Fibroblast of lung (primary cell): ENCODE measurements at regions not wholly inside any gene's neighbourhood (a gene's known extent, or its start where the extent isn't known, plus 50 kb on each side); places are given as distances from the start of the nearest gene placed in this dataset.

Source experiments
- DNase-seq, 2 donors: peaks; one replicate each; pipeline versions ENCODE4 v3.0.0 to v3.0.0-alpha.2; 2010; ENCODE audit warnings: low read depth in 2 of 2
- H2AFZ ChIP-seq: 2 replicates; pipeline ENCODE4 v1.5.1; 2012; ENCODE audit warnings: low read length, control low read depth, inconsistent platforms
- H3K27ac ChIP-seq: 2 replicates; pipeline ENCODE4 v1.5.1; 2011; ENCODE audit warnings: low read length, control low read depth; ENCODE audit not compliant: insufficient read depth
- H3K27me3 ChIP-seq: 2 replicates; pipeline ENCODE4 v1.5.1; 2011; ENCODE audit warnings: mild to moderate bottlenecking, low read length; ENCODE audit not compliant: control insufficient read depth, insufficient read depth
- H3K36me3 ChIP-seq: 2 replicates; pipeline ENCODE4 v1.5.1; 2011; ENCODE audit warnings: low read length; ENCODE audit not compliant: control insufficient read depth, insufficient read depth
- H3K4me1 ChIP-seq: 2 replicates; pipeline ENCODE4 v1.5.1; 2011; ENCODE audit warnings: low read length; ENCODE audit not compliant: control insufficient read depth, insufficient read depth; ENCODE audit errors: extremely low read depth
- H3K4me2 ChIP-seq: 2 replicates; pipeline ENCODE4 v1.5.1; 2011; ENCODE audit warnings: low read length, control low read depth; ENCODE audit not compliant: insufficient read depth; ENCODE audit errors: extremely low read depth
- H3K4me3 ChIP-seq, 4 experiments: fragments of 200-600 bp in 1 of 4; sonication (generic) in 1 of 4; replicated peaks in 1 of 4; 2 replicates each; pipeline ENCODE4 v1.5.1; 2011 to 2016; ENCODE audit warnings: low read length in 4 of 4, low read depth in 3 of 4, mild to moderate bottlenecking in 3 of 4, control low read depth in 2 of 4, inconsistent platforms in 1 of 4, mixed read lengths in 1 of 4; ENCODE audit not compliant: insufficient read depth in 1 of 4; ENCODE audit errors: control extremely low read depth in 1 of 4
- H3K79me2 ChIP-seq: 2 replicates; pipeline ENCODE4 v1.5.1; 2012; ENCODE audit warnings: mild to moderate bottlenecking, low read length, inconsistent platforms; ENCODE audit not compliant: control insufficient read depth, insufficient read depth
- H3K9ac ChIP-seq: 2 replicates; pipeline ENCODE4 v1.5.1; 2011; ENCODE audit warnings: mild to moderate bottlenecking, low read length, control low read depth; ENCODE audit not compliant: insufficient read depth
- H3K9me3 ChIP-seq: 2 replicates; pipeline ENCODE4 v1.5.1; 2012; ENCODE audit warnings: low read depth, low read length; ENCODE audit not compliant: control insufficient read depth, insufficient read depth
- H4K20me1 ChIP-seq: 2 replicates; pipeline ENCODE4 v1.5.1; 2011; ENCODE audit warnings: low read length; ENCODE audit not compliant: control insufficient read depth, insufficient read depth; ENCODE audit errors: extremely low read depth
- CTCF ChIP-seq, 2 donors: IDR thresholded peaks in 1 of 2; conservative IDR thresholded peaks in 1 of 2; 1 replicate in 1 of 2; 2 replicates in 1 of 2; pipeline ENCODE4 v1.5.1; 2011 to 2012; ENCODE audit warnings: low read length in 2 of 2, control low read depth in 1 of 2, inconsistent platforms in 1 of 2, low read depth in 1 of 2, mild to moderate bottlenecking in 1 of 2
- EZH2 ChIP-seq: IDR thresholded peaks from 2 replicates; pipeline ENCODE4 v1.5.1; 2012; ENCODE audit warnings: low read length, control low read depth, mild to moderate bottlenecking; ENCODE audit errors: missing control alignments

- Histone ChIP-seq H4K20me1 (no peaks in the 10 kb centered on the region), H3K27ac (no peak overlapping the region), H3K4me2 (no peak overlapping the region), H3K9me3 (no peaks in the 10 kb centered on the region), H3K79me2 (no peaks in the 10 kb centered on the region), H2AFZ (no peak overlapping the region), H3K4me3 (no peak overlapping the region), H3K27me3 (no peaks in the 10 kb centered on the region), H3K9ac (no peak overlapping the region), H3K4me1 (no peaks in the 10 kb centered on the region), H3K36me3 (no peaks in the 10 kb centered on the region)
- DNase-seq = no peak
- TF ChIP-seq EZH2 (no peak), CTCF (conservative IDR thresholded peaks at IDR 0.05 in 1 of 2, IDR thresholded peaks at IDR 0.05 in 1 of 2; ENCODE audit: low read depth in 1 of 2, low read length in 2 of 2) (no peak)
These were observed 119.3 kb upstream of the BACE2 start for GRCh38 chr21:41048623-41049022.

- Histone ChIP-seq H3K79me2 (no peaks in the 10 kb centered on the region), H2AFZ (no peak overlapping the region), H3K4me2 (no peak overlapping the region), H4K20me1 (no peaks in the 10 kb centered on the region), H3K4me1 (no peaks in the 10 kb centered on the region), H3K27me3 (no peaks in the 10 kb centered on the region), H3K9ac (no peak overlapping the region), H3K36me3 (no peaks in the 10 kb centered on the region), H3K9me3 (no peaks in the 10 kb centered on the region), H3K27ac (no peak overlapping the region), H3K4me3 (no peak overlapping the region)
- DNase-seq = no peak
- no peak for TF ChIP-seq CTCF (conservative IDR thresholded peaks at IDR 0.05 in 1 of 2, IDR thresholded peaks at IDR 0.05 in 1 of 2; ENCODE audit: low read depth in 1 of 2, low read length in 2 of 2)
- no peak for TF ChIP-seq EZH2
These were observed 115.0 kb upstream of the BACE2 start for GRCh38 chr21:41052820-41053555.

DNA sequence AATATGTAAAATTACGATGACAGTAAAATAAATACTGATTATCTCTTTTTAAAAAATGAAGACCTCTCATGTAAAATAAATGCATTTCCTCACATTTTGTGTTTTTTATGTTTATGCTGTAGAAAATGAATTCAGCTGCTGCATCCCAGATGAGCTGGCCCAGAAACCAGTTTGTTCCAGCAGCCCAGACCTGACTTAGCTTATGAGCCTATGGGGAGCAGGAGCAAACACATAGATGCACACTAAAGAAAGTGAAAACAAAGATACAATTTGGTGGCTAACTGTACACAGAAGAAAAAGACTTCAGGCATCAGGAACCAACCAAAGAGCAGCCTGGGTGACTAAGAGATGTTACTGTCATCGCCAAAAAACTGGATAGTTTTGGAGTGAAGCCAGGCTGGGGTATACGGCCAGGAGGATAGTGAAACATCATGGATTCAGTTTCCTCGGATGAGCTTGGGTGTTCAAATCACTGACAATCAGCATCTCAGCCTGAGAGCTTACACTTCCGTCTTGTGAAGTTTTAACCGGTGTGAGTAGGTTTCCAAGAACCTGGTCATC is 113.9 kb upstream of the BACE2 start:
- Histone ChIP-seq H3K4me3 (no peak overlapping the region), H3K9me3 (no peaks in the 10 kb centered on the region), H3K9ac (no peak overlapping the region), H3K4me2 (no peak overlapping the region), H3K36me3 (no peaks in the 10 kb centered on the region), H2AFZ (no peak overlapping the region), H3K4me1 (no peaks in the 10 kb centered on the region), H3K27ac (no peak overlapping the region), H3K27me3 (no peaks in the 10 kb centered on the region), H3K79me2 (no peaks in the 10 kb centered on the region), H4K20me1 (no peaks in the 10 kb centered on the region)
- TF ChIP-seq EZH2 (no peak), CTCF (conservative IDR thresholded peaks at IDR 0.05 in 1 of 2, IDR thresholded peaks at IDR 0.05 in 1 of 2; ENCODE audit: low read depth in 1 of 2, low read length in 2 of 2) (no peak)
- DNase-seq = no peak
